Fibroblast of villous mesenchyme (primary cell): ENCODE measurements at regions not wholly inside any gene's neighbourhood (a gene's known extent, or its start where the extent isn't known, plus 50 kb on each side); places are given as distances from the start of the nearest gene placed in this dataset.

Experiments
- DNase-seq: peaks from one replicate; pipeline ENCODE4 v3.0.0-alpha.2; 2010; ENCODE audit warnings: low read depth
- H3K4me3 ChIP-seq: 2 replicates; pipeline ENCODE4 v1.5.1; 2011; ENCODE audit warnings: low read depth, mild to moderate bottlenecking, low read length
- TF ChIP-seq, protein P1 (sequence below): IDR thresholded peaks from 2 replicates; pipeline ENCODE4 v1.5.1; 2012; ENCODE audit warnings: low read depth, mild to moderate bottlenecking, low read length; ENCODE audit not compliant: insufficient read depth

DNA sequence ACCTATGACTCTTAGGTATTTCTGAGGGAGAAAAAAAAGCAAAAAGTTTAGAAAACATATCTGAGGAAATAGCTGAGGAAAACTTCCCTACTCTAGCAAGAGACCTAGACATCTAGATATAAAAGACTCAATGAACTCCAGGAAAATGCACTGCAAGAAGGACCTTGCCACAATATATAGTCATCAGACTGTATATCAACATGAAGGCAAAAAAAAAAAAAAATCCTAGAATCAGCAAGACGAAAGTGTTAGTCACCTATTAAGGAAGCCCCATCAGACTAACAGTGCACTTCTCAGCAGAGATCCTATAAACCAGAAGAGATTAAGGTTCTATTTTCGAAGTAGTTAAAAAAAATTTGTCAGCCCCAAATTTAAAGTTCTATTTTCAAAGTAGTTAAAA, 166.2 kb downstream of the TMEM38B start:
- DNase-seq = no peak
- TF ChIP-seq, protein P1, sequence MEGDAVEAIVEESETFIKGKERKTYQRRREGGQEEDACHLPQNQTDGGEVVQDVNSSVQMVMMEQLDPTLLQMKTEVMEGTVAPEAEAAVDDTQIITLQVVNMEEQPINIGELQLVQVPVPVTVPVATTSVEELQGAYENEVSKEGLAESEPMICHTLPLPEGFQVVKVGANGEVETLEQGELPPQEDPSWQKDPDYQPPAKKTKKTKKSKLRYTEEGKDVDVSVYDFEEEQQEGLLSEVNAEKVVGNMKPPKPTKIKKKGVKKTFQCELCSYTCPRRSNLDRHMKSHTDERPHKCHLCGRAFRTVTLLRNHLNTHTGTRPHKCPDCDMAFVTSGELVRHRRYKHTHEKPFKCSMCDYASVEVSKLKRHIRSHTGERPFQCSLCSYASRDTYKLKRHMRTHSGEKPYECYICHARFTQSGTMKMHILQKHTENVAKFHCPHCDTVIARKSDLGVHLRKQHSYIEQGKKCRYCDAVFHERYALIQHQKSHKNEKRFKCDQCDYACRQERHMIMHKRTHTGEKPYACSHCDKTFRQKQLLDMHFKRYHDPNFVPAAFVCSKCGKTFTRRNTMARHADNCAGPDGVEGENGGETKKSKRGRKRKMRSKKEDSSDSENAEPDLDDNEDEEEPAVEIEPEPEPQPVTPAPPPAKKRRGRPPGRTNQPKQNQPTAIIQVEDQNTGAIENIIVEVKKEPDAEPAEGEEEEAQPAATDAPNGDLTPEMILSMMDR = no peak
- H3K4me3 ChIP-seq = no peak overlapping the region

DNA sequence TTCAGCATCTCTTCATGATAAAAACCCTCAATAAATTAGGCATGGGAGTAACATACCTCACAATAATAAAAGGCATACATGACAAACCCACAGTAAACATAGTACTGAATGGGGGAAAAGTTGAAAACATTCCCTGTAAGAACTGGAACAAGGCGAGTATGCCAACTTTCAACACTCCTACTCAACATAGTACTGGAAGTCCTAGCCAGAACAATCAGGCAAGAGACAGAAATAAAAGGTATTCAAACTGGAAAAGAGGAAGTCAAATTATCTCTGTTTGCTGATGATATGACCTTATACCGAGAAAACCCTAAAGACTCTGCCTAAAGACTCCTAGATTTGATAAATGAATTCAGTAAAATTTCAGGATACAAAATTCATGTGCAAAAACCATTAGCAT, 167.6 kb downstream of the TMEM38B start:
- TF ChIP-seq, protein P1 = no peak
- no peak overlapping the region for H3K4me3 ChIP-seq
- DNase-seq = no peak

DNA sequence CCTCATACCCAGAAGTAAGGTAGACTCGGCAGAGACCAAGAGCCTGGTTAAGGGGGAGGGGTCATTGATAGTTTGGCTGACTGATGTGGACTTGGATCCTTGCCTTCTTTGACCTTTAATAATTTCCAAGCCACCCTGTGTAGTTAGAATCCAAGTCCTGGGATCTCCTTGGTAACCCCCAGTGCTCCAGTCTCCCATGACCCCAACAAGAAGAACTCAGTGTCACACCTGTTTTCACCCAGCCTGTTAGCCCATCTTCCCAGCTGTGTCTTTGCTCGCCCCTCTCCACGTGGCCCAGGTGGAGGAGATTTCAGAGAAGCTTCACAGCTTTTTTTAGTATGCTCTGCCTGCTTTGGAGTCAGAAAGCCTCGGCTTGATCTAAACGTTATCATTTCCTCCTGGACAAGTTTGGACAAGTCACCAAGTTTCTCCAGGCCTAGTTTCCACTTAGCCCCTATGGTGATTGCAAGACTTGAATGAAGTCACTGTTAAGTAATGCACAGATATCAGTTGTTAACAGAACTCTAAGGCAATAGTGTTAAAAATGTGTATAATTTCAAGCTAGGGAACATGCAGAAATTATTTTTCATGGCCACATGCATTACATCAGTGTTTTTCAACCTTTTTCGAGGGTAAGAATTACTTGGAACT, 170.0 kb downstream of the TMEM38B start:
- TF ChIP-seq, protein P1 = no peak
- DNase-seq = no peak
- H3K4me3 ChIP-seq = no peak overlapping the region

DNA sequence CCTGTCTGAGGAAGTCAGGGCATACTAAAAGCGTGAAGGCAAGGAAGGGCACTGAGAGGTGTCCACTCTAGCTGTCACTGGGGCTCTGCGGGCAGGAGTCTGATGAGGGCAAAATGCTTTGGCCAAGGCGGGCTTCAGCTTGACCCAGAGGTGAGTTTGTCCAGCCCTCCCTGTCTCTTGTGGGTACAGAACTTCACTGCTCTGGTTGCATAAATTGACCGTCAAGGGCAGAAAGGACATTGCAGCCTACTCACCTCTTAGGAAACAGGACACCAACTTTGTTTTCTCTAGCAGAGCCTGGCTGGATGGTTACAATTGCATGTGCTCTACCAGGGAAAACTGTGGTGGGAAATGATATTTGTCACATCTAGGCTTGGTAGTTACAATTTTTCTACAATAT, 170.9 kb downstream of the TMEM38B start:
- DNase-seq = no peak
- TF ChIP-seq, protein P1 = no peak
- no peak overlapping the region for H3K4me3 ChIP-seq

DNA sequence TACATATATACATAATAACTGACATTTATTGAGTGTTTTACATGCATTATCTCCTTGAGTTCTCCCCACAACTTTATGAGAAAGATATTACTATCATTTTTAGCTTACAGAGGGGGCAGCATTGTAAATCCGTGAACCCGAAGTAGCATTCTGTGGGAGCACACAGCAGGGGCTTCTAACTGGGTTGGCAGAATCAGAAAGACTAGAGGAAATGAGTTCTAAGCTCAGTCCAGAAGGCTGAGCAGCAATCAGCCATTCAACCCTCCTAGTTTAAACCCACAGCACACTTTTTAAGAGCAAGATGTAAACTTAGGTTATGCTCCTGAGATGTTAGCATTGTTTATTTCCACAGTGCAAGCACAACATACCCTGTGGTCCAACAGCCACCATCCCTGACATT, 177.2 kb downstream of the TMEM38B start:
- DNase-seq = no peak
- H3K4me3 ChIP-seq = no peak overlapping the region
- TF ChIP-seq, protein P1 = no peak

DNA sequence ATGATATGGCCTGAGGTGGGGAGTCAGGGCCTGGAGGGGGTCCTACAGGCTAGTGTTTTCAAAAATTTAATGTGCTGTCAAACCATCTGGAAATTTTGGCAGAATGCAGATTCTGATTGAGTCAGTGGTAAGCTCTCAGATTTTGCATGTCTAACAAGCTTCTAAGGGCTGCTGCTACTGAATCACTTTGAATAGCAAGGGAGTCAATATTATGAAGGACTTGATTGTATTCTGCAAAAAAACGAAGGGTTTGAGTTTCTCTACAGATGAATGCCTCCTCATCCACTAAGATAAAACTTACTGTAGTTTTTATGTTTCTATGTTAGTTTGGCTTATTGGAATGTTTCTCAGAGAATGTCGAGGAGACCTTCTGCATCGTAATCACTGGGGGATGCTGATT, 179.5 kb downstream of the TMEM38B start:
- TF ChIP-seq, protein P1 = no peak
- no peak for DNase-seq
- H3K4me3 ChIP-seq = no peak overlapping the region

DNA sequence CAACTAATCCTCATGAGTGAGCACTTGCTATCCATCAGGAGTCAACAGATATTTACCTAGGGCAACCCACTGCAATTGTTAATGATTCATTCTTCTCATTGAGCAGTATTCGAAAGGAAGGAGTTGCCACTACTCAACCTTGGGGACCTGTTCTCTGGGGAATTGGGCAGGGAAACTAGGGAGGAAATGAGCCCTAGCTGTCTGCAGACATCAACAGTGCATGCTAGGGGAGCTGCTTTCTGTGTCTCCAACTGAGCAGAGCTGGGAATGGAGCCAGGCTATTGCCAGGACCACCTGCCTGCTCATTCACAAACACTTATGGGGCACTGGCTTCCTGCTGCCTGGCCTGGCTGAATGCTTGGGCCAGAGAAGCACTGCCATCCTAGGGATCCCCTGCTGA, 183.4 kb downstream of the TMEM38B start:
- no peak for DNase-seq
- no peak overlapping the region for H3K4me3 ChIP-seq
- TF ChIP-seq, protein P1 = no peak
